22Rv1 (cell line): ENCODE measurements at regions not wholly inside any gene's neighbourhood (a gene's known extent, or its start where the extent isn't known, plus 50 kb on each side); places are given as distances from the start of the nearest gene placed in this dataset.

Experiments
- CTCF ChIP-seq: fragments of 450-650 bp; IDR thresholded peaks from 2 replicates; pipeline ENCODE4 v1.5.1; 2017; ENCODE audit warnings: mild to moderate bottlenecking
- ZFX ChIP-seq: fragments of 450-650 bp; IDR thresholded peaks from 2 replicates; pipeline ENCODE4 v1.6.1; 2017; ENCODE audit warnings: antibody characterized with exemption, borderline replicate concordance

- TF ChIP-seq CTCF (peak; percentile 39), ZFX (no peak)
Observed at GRCh38 chr13:73849292-73849691, 284.9 kb downstream of the KLF12 start.
